Adrenal gland (tissue), 9 donors: ENCODE measurements at regions not wholly inside any gene's neighbourhood (a gene's known extent, or its start where the extent isn't known, plus 50 kb on each side); places are given as distances from the start of the nearest gene placed in this dataset.

Source experiments
- DNase-seq, 7 donors: peaks; one replicate each; pipeline ENCODE4 v3.0.0-alpha.2; 2019 to 2020
- H3K27ac ChIP-seq, 5 donors: fragments of 200-600 bp; sonication (generic) in 4 of 5; 1 replicate in 3 of 5; 2 replicates in 2 of 5; pipeline versions ENCODE4 v1.5.1 to v1.8.0; 2016 to 2020; ENCODE audit warnings: mild to moderate bottlenecking in 1 of 5
- H3K27me3 ChIP-seq: fragments of 200-600 bp; 2 replicates; pipeline ENCODE4 v1.8.0; 2021
- H3K36me3 ChIP-seq, 2 donors: fragments of 200-600 bp; replicated peaks in 1 of 2; 1 replicate in 1 of 2; 2 replicates in 1 of 2; pipeline versions ENCODE4 v1.5.1 to v1.8.0; 2018 to 2022
- H3K4me1 ChIP-seq, 2 donors: fragments of 200-600 bp; replicated peaks in 1 of 2; 1 replicate in 1 of 2; 2 replicates in 1 of 2; pipeline versions ENCODE4 v1.5.1 to v1.8.0; 2018 to 2021
- H3K4me3 ChIP-seq, 4 donors: fragments of 200-600 bp; sonication (generic) in 3 of 4; one replicate each; pipeline ENCODE4 v1.5.1; 2016 to 2018
- H3K9me3 ChIP-seq, 3 donors: fragments of 200-600 bp; sonication (generic) in 1 of 3; replicated peaks in 1 of 3; 1 replicate in 2 of 3; 2 replicates in 1 of 3; pipeline versions ENCODE4 v1.5.1 to v1.8.0; 2016 to 2021
- POLR2A ChIP-seq, 2 donors: fragments of 450-650 bp; IDR thresholded peaks; one replicate each; pipeline ENCODE4 v1.6.1; 2017; ENCODE audit warnings: antibody characterized with exemption in 2 of 2, mild to moderate bottlenecking in 2 of 2, moderate library complexity in 1 of 2
- WGBS, 4 donors: extraction: QIAGEN DNeasy Blood & Tissue Kit in 2 of 4; methylation state at CpG; one replicate each; pipeline versions ENCODE4 v1.1.5 to v1.1.7; 2013 to 2017; 5-methylcytosine and 5-hydroxymethylcytosine counted together
- intact Hi-C, 2 donors: fragments of 100-400 bp; cut with DNase I; formaldehyde crosslinking; loops; one replicate each; pipeline versions ENCODE4 v1.14.1 to v1.15.0; 2022 to 2023
- TF ChIP-seq, protein P1 (sequence below), 6 experiments: fragments of 450-650 bp in 4 of 6; fragments of 200-600 bp in 2 of 6; sonication (generic) in 1 of 6; IDR thresholded peaks; 1 replicate in 5 of 6; 2 replicates in 1 of 6; pipeline versions ENCODE4 v1.5.1 to v1.8.0; 2016 to 2021; ENCODE audit warnings: antibody characterized with exemption in 6 of 6, mild to moderate bottlenecking in 2 of 6, moderate library complexity in 1 of 6
- donor health status: healthy with polysubstance abuse.
- donor health status: Bipolar disorder and iron deficiency.
- donor health status: DM: yes; HTN: yes; CAD: no.
- donor health status: DM: no; HTN: no; CAD: no.
- donor health status: DM: no; HTN: no; CAD: no.

DNA sequence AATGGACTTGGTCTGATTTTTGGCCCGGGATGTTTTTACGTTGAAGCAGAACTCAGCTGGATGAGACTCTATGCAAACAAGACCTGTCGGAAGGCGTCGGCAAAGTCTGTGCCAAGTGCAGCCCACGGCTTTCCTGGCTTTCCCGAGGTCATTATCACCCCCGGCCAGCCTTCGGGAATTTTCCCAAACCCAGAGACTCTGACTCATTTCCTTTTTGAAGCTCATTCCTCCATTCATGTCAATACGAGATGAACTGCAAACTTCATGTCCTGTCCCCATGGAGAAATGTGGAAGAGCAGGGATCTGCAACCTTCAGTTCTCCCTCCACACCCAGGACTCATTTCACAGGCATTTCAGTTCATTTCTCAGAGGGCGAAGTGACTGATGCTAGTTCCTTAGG lies 95.3 kb downstream of the IRX2 start:
- no peak for TF ChIP-seq POLR2A (IDR thresholded peaks at IDR 0.05)
- TF ChIP-seq, protein P1, sequence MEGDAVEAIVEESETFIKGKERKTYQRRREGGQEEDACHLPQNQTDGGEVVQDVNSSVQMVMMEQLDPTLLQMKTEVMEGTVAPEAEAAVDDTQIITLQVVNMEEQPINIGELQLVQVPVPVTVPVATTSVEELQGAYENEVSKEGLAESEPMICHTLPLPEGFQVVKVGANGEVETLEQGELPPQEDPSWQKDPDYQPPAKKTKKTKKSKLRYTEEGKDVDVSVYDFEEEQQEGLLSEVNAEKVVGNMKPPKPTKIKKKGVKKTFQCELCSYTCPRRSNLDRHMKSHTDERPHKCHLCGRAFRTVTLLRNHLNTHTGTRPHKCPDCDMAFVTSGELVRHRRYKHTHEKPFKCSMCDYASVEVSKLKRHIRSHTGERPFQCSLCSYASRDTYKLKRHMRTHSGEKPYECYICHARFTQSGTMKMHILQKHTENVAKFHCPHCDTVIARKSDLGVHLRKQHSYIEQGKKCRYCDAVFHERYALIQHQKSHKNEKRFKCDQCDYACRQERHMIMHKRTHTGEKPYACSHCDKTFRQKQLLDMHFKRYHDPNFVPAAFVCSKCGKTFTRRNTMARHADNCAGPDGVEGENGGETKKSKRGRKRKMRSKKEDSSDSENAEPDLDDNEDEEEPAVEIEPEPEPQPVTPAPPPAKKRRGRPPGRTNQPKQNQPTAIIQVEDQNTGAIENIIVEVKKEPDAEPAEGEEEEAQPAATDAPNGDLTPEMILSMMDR (IDR thresholded peaks at IDR 0.05) = no peak
- Histone ChIP-seq H3K4me3 (no peak overlapping the region), H3K9me3 (no peaks in the 10 kb centered on the region), H3K27ac (no peak overlapping the region), H3K27me3 (no peaks in the 10 kb centered on the region), H3K4me1 (no peaks in the 10 kb centered on the region), H3K36me3 (no peaks in the 10 kb centered on the region)
- 45 to 56% (median 48%) methylated on average over 11 of the region's 11 CpGs for WGBS, 4 donors
- intact Hi-C loops = no loop called here
- DNase-seq = no peak

DNA sequence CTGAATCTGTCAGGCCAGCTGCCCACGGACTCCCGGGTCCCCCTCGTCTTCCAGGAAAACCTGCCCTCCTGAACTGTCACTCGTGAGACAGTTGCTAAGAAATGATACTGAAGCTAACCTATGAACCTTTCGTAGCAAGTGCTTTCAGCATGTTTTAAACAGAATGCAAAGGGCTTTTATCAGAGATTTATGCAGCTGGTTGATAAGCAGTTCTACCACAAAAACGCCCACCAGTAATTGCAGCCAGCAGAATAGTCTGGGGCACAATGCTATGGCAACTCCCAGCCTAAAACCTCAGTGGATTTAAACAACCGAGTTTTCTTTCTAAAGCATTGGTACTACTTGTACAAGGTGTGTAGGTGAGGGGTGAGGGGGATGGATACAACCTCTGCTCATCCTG lies 97.5 kb downstream of the IRX2 start:
- H3K9me3 ChIP-seq = no peaks in the 10 kb centered on the region
- no peak for TF ChIP-seq POLR2A (IDR thresholded peaks at IDR 0.05)
- TF ChIP-seq, protein P1 (IDR thresholded peaks at IDR 0.05) = no peak
- H3K36me3 ChIP-seq = no peaks in the 10 kb centered on the region
- no peak overlapping the region for H3K27ac ChIP-seq
- H3K4me3 ChIP-seq = no peak overlapping the region
- intact Hi-C loops = no loop called here
- no peak for DNase-seq
- H3K27me3 ChIP-seq = no peaks in the 10 kb centered on the region
- no peaks in the 10 kb centered on the region for H3K4me1 ChIP-seq
- 20 to 28% (median 25%) methylated on average over 6 to 7 of the region's 7 CpGs for WGBS, 4 donors

DNA sequence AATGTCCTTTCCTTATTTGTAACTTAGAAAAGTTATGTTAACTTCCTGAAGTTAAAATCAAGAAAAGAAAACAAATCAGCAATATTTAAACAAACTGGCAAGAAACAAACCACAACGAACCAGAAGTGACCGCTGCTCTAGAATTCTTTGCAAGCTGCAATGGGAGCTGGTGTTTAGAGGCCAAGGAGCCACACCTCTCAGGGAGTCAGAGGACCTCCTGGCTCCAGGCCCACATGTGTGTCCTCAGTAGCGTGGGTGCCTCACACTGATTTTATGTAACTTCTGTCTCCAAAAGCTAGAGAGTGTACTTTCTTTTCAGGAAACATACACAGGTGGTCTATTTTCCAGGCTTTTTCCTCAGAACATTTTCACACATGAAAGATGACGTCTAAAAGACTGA lies 100.4 kb downstream of the IRX2 start:
- no peak for TF ChIP-seq POLR2A (IDR thresholded peaks at IDR 0.05)
- TF ChIP-seq, protein P1 (IDR thresholded peaks at IDR 0.05) = no peak
- H3K27ac ChIP-seq = no peak overlapping the region
- H3K4me3 ChIP-seq = no peak overlapping the region
- H3K9me3 ChIP-seq = no peaks in the 10 kb centered on the region
- no peak for DNase-seq
- no peaks in the 10 kb centered on the region for H3K27me3 ChIP-seq
- 63 to 69% (median 68%) methylated on average over 4 of the region's 4 CpGs for WGBS, 4 donors
- intact Hi-C loops = no loop called here
- H3K36me3 ChIP-seq = no peaks in the 10 kb centered on the region
- no peaks in the 10 kb centered on the region for H3K4me1 ChIP-seq

DNA sequence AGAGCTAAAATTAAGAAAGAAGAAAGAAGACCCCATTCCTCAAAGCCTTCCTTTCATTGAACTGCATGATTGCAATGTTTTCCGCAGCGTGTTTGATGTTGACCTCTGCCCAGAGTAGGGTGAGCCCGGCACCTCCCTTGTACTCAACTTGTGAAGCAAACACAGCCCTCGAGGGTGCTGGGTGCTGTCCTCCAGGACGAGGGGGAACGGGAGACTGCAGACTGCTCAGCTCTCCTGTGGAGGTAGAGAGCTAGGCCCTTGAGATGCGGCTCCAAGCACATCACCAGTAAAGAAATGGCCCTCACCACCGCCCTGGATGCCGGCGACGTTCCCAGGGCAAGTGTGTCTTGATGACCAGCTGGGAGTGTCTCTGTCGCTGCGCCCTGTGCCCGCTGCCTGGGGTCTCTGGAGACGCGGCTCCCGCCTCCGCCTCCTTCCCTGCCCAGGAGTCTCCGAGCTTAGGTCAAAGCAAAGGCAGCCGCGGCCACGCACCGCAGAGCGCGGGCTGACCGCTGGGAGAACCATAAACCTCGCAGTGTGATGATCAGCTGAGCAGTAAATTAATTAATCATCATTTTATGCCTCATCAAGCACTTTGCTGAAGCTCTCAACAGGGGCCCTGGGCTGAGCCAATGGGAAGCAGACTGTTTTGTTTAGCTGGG lies 108.7 kb downstream of the IRX2 start:
- no peaks in the 10 kb centered on the region for H3K36me3 ChIP-seq
- no peak overlapping the region for H3K27ac ChIP-seq
- intact Hi-C loops = no loop called here
- no peaks in the 10 kb centered on the region for H3K27me3 ChIP-seq
- H3K4me1 ChIP-seq = no peaks in the 10 kb centered on the region
- H3K4me3 ChIP-seq = no peak overlapping the region
- WGBS, 4 donors = 25 to 58% (median 32%) methylated on average over 14 to 27 of the region's 27 CpGs
- no peaks in the 10 kb centered on the region for H3K9me3 ChIP-seq
- no peak for DNase-seq
- TF ChIP-seq, protein P1 (IDR thresholded peaks at IDR 0.05) = no peak
- no peak for TF ChIP-seq POLR2A (IDR thresholded peaks at IDR 0.05)
